Stimulated activated CD4-positive, alpha-beta T cell treated with anti-CD3 and anti-CD28 coated beads, Interleukin-15, amount 100 ng/mL, for 48 hours (primary cell): ENCODE measurements at regions not wholly inside any gene's neighbourhood (a gene's known extent, or its start where the extent isn't known, plus 50 kb on each side); places are given as distances from the start of the nearest gene placed in this dataset.
"Not testable (repeated sequence)": the region's sequence is repeated elsewhere in the genome, so short reads cannot be mapped to it uniquely, and the experiment has no call there.

Experiments
- DNase-seq, 2 donors: peaks; one replicate each; pipeline ENCODE4 v3.0.0-alpha.2; 2020; ENCODE audit warnings: low read depth in 2 of 2

- no peak for DNase-seq
Measured at GRCh38 chr17:70924776-70925175, 755.4 kb downstream of the KCNJ2 start.

GRCh38 chr17:70929226-70929625, 759.9 kb downstream of the KCNJ2 start:
- no peak for DNase-seq

- no peak for DNase-seq
Measured at GRCh38 chr17:70934231-70934630, 764.9 kb downstream of the KCNJ2 start.

- DNase-seq, result no peak
Measured at GRCh38 chr17:70934835-70935234, 765.5 kb downstream of the KCNJ2 start.

- no peak for DNase-seq
Measured at GRCh38 chr17:70936724-70937123, 767.4 kb downstream of the KCNJ2 start.

GRCh38 chr17:70938336-70938735, 769.0 kb downstream of the KCNJ2 start:
- no peak for DNase-seq

- DNase-seq, result no peak
Measured at GRCh38 chr17:70945386-70945785, 776.1 kb downstream of the KCNJ2 start.

- DNase-seq, result no peak
Measured at GRCh38 chr17:70947215-70947614, 777.9 kb downstream of the KCNJ2 start.

- no peak for DNase-seq
Measured at GRCh38 chr17:70947636-70948565, 778.6 kb downstream of the KCNJ2 start.

GRCh38 chr17:70953140-70953539, 783.8 kb downstream of the KCNJ2 start:
- DNase-seq, result not testable (repeated sequence)

- no peak for DNase-seq
Measured at GRCh38 chr17:70955441-70955840, 786.1 kb downstream of the KCNJ2 start.

- no peak for DNase-seq
Measured at GRCh38 chr17:70956726-70957125, 787.4 kb downstream of the KCNJ2 start.

GRCh38 chr17:70961341-70961740, 792.0 kb downstream of the KCNJ2 start:
- no peak for DNase-seq

GRCh38 chr17:70968302-70968701, 799.0 kb downstream of the KCNJ2 start:
- DNase-seq, result no peak

GRCh38 chr17:70969521-70970034, 800.2 kb downstream of the KCNJ2 start:
- DNase-seq, result no peak

GRCh38 chr17:70976447-70976846, 807.1 kb downstream of the KCNJ2 start:
- no peak for DNase-seq

- no peak for DNase-seq
Measured at GRCh38 chr17:70984873-70985272, 815.5 kb downstream of the KCNJ2 start.

- no peak for DNase-seq
Measured at GRCh38 chr17:70987867-70988340, 818.6 kb downstream of the KCNJ2 start.

GRCh38 chr17:70988622-70989021, 819.3 kb downstream of the KCNJ2 start:
- DNase-seq, result no peak

GRCh38 chr17:70989280-70989679, 819.9 kb downstream of the KCNJ2 start:
- DNase-seq, result no peak

- no peak for DNase-seq
Measured at GRCh38 chr17:70994194-70994593, 824.9 kb downstream of the KCNJ2 start.

GRCh38 chr17:70995997-70996396, 826.7 kb downstream of the KCNJ2 start:
- no peak for DNase-seq

GRCh38 chr17:71003736-71004135, 834.4 kb downstream of the KCNJ2 start:
- no peak for DNase-seq
